H9 (cell line): ENCODE measurements at regions not wholly inside any gene's neighbourhood (a gene's known extent, or its start where the extent isn't known, plus 50 kb on each side); places are given as distances from the start of the nearest gene placed in this dataset.

Source experiments
- DNase-seq: peaks from one replicate; pipeline ENCODE4 v3.0.0-alpha.2; 2017
- H2AFZ ChIP-seq: one replicate; pipeline ENCODE4 v1.6.1; 2013; ENCODE audit warnings: mild to moderate bottlenecking, low read length, control low read depth, moderate library complexity
- H2AK5ac ChIP-seq: 2 replicates; pipeline ENCODE4 v1.6.1; 2013; ENCODE audit warnings: low read length, control low read depth, mixed read lengths; ENCODE audit not compliant: insufficient read length
- H2BK120ac ChIP-seq: one replicate; pipeline ENCODE4 v1.6.1; 2013; ENCODE audit warnings: low read depth, mild to moderate bottlenecking, low read length, control low read depth, inconsistent platforms; ENCODE audit not compliant: poor library complexity, severe bottlenecking
- H2BK12ac ChIP-seq: 2 replicates; pipeline ENCODE4 v1.6.1; 2013; ENCODE audit warnings: low read length, control low read depth, mixed read lengths, low read depth; ENCODE audit not compliant: insufficient read length
- H2BK15ac ChIP-seq: 2 replicates; pipeline ENCODE4 v1.6.1; 2013; ENCODE audit warnings: low read depth, low read length, control low read depth
- H2BK20ac ChIP-seq: one replicate; pipeline ENCODE4 v1.6.1; 2013; ENCODE audit warnings: low read depth, mild to moderate bottlenecking, low read length, control low read depth, inconsistent platforms; ENCODE audit not compliant: poor library complexity, severe bottlenecking
- H2BK5ac ChIP-seq: 2 replicates; pipeline ENCODE4 v1.6.1; 2013; ENCODE audit warnings: low read length, control low read depth, mixed read lengths; ENCODE audit not compliant: insufficient read length
- H3K14ac ChIP-seq: 2 replicates; pipeline ENCODE4 v1.6.1; 2013; ENCODE audit warnings: low read length, control low read depth; ENCODE audit not compliant: insufficient read depth
- H3K18ac ChIP-seq: 2 replicates; pipeline ENCODE4 v1.6.1; 2013; ENCODE audit warnings: low read depth, mild to moderate bottlenecking, mixed read lengths, low read length, control low read depth; ENCODE audit not compliant: insufficient read length
- H3K23ac ChIP-seq: 2 replicates; pipeline ENCODE4 v1.6.1; 2013; ENCODE audit warnings: low read length, control low read depth, mixed read lengths, low read depth; ENCODE audit not compliant: insufficient read length
- H3K23me2 ChIP-seq: 2 replicates; pipeline ENCODE4 v1.6.1; 2013; ENCODE audit warnings: low read depth, mild to moderate bottlenecking, mixed read lengths, low read length, control low read depth; ENCODE audit not compliant: insufficient read length, poor library complexity, severe bottlenecking
- H3K27ac ChIP-seq: 2 replicates; pipeline ENCODE4 v1.5.1; 2013; ENCODE audit warnings: low read length, control low read depth, mixed read lengths, low read depth; ENCODE audit not compliant: insufficient read length
- H3K27me3 ChIP-seq: 2 replicates; pipeline ENCODE4 v1.6.1; 2013; ENCODE audit warnings: low read length, control low read depth, inconsistent platforms; ENCODE audit not compliant: insufficient read depth
- H3K4ac ChIP-seq: 2 replicates; pipeline ENCODE4 v1.6.1; 2013; ENCODE audit warnings: low read depth, mild to moderate bottlenecking, control low read depth, inconsistent platforms, low read length, moderate library complexity
- H3K4me1 ChIP-seq: 2 replicates; pipeline ENCODE4 v1.6.1; 2013; ENCODE audit warnings: low read length, control low read depth, inconsistent platforms; ENCODE audit not compliant: insufficient read depth
- H3K4me2 ChIP-seq: 2 replicates; pipeline ENCODE4 v1.6.1; 2013; ENCODE audit warnings: low read length, control low read depth, mixed read lengths; ENCODE audit not compliant: insufficient read length, insufficient read depth
- H3K56ac ChIP-seq: 2 replicates; pipeline ENCODE4 v1.6.1; 2013; ENCODE audit warnings: low read depth, mild to moderate bottlenecking, mixed read lengths, low read length, control low read depth; ENCODE audit not compliant: insufficient read length
- H3K79me1 ChIP-seq: 2 replicates; pipeline ENCODE4 v1.6.1; 2013; ENCODE audit warnings: low read depth, mild to moderate bottlenecking, moderate library complexity, low read length, control low read depth, inconsistent platforms; ENCODE audit not compliant: insufficient read depth, poor library complexity, severe bottlenecking
- H3K79me2 ChIP-seq: 2 replicates; pipeline ENCODE4 v1.6.1; 2013; ENCODE audit warnings: low read length, control low read depth, inconsistent platforms; ENCODE audit not compliant: insufficient read depth
- H3K9ac ChIP-seq: 2 replicates; pipeline ENCODE4 v1.6.1; 2013; ENCODE audit warnings: low read length, control low read depth, mixed read lengths; ENCODE audit not compliant: insufficient read length; ENCODE audit errors: extremely low read depth
- H3K9me3 ChIP-seq: one replicate; pipeline ENCODE4 v1.6.1; 2013; ENCODE audit warnings: low read depth, low read length, inconsistent platforms; ENCODE audit not compliant: control insufficient read depth
- H3T11ph ChIP-seq: one replicate; pipeline ENCODE4 v1.6.1; 2013; ENCODE audit warnings: mild to moderate bottlenecking, low read length, control low read depth, inconsistent platforms
- H4K20me1 ChIP-seq: one replicate; pipeline ENCODE4 v1.6.1; 2013; ENCODE audit not compliant: control insufficient read depth, insufficient read length, insufficient read depth
- H4K5ac ChIP-seq: 2 replicates; pipeline ENCODE4 v1.6.1; 2013; ENCODE audit warnings: low read depth, mild to moderate bottlenecking, mixed read lengths, low read length, control low read depth; ENCODE audit not compliant: insufficient read length
- H4K8ac ChIP-seq: replicated peaks from 2 replicates; pipeline ENCODE4 v1.6.1; 2013; ENCODE audit warnings: low read length, control low read depth, mixed read lengths, low read depth; ENCODE audit not compliant: insufficient read length
- H4K91ac ChIP-seq: 2 replicates; pipeline ENCODE4 v1.6.1; 2013; ENCODE audit warnings: low read depth, mild to moderate bottlenecking, moderate library complexity, mixed read lengths, low read length, control low read depth; ENCODE audit not compliant: insufficient read length
- H3K27ac Mint-ChIP-seq, 3 experiments: 2 replicates in 2 of 3; 3 replicates in 1 of 3; pipeline ENCODE4 v1.8.0; 2020 to 2021; ENCODE audit warnings: mixed read lengths in 3 of 3, mild to moderate bottlenecking in 1 of 3, moderate library complexity in 1 of 3
- H3K27me3 Mint-ChIP-seq: 2 replicates; pipeline ENCODE4 v1.8.0; 2021; ENCODE audit warnings: low read depth, mild to moderate bottlenecking, moderate library complexity, mixed read lengths
- H3K36me3 Mint-ChIP-seq, 3 experiments: 2 replicates in 2 of 3; 3 replicates in 1 of 3; pipeline ENCODE4 v1.8.0; 2020 to 2021; ENCODE audit warnings: low read depth in 3 of 3, mixed read lengths in 3 of 3; ENCODE audit not compliant: insufficient read depth in 1 of 3
- H3K4me1 Mint-ChIP-seq, 2 experiments: 2 replicates each; pipeline ENCODE4 v1.8.0; 2020; ENCODE audit warnings: mixed read lengths in 2 of 2
- H3K4me3 Mint-ChIP-seq, 2 experiments: 2 replicates in 1 of 2; 3 replicates in 1 of 2; pipeline ENCODE4 v1.8.0; 2020 to 2021; ENCODE audit warnings: mild to moderate bottlenecking in 2 of 2, mixed read lengths in 2 of 2, moderate library complexity in 1 of 2
- H3K9me3 Mint-ChIP-seq, 2 experiments: 2 replicates in 1 of 2; 3 replicates in 1 of 2; pipeline ENCODE4 v1.8.0; 2020; ENCODE audit warnings: mild to moderate bottlenecking in 2 of 2, mixed read lengths in 2 of 2, moderate library complexity in 1 of 2
- WGBS: extraction: QIAGEN DNeasy Blood & Tissue Kit; methylation state at CpG from one replicate; pipeline ENCODE4 v1.1.7; 2013; ENCODE audit warnings: missing lambda C conversion rate, low lambda C conversion rate, mixed read lengths; ENCODE audit not compliant: insufficient read length; ENCODE audit errors: extremely low coverage; 5-methylcytosine and 5-hydroxymethylcytosine counted together
- TF ChIP-seq, protein P1 (sequence below): fragments of 200-600 bp; sonication (generic); conservative IDR thresholded peaks from 3 replicates; pipeline ENCODE4 v1.8.0; 2021; ENCODE audit warnings: antibody characterized with exemption, mild to moderate bottlenecking

DNA sequence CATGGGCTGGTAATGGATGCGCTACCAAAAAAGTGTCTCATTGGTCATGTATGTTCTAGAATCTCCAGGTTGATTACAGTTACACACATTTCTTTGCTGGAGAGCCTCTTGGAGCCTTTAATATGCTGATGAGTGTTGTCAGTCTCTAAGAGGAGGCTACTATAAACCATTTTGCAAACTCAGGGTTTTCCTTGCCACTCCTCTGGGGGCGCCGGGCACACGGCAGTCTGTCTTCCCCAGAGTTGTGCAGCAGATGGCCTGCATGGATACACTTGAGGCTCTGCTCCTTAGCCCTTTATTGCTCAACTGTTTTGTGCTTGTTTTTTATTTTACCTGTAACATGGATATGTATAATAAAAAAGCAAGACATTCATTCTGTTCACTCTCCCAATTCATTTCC is 196.5 kb downstream of the ACTR3B start:
- Histone ChIP-seq H3K18ac (no peak overlapping the region), H3K14ac (no peak overlapping the region), H3T11ph (no peak overlapping the region), H3K9me3 (no peaks in the 10 kb centered on the region), H2BK5ac (no peak overlapping the region), H3K56ac (no peak overlapping the region), H2BK12ac (no peak overlapping the region), H3K27me3 (no peaks in the 10 kb centered on the region), H2BK120ac (no peak overlapping the region), H2AK5ac (no peak overlapping the region), H3K4ac (no peak overlapping the region), H3K79me2 (no peaks in the 10 kb centered on the region), H3K23me2 (no peaks in the 10 kb centered on the region), H3K27ac (no peak overlapping the region), H3K79me1 (no peaks in the 10 kb centered on the region), H4K20me1 (no peaks in the 10 kb centered on the region), H2BK20ac (no peak overlapping the region), H2BK15ac (no peak overlapping the region), H3K4me1 (no peaks in the 10 kb centered on the region; the same call in 1 of the 2 replicates), H3K4me2 (no peak overlapping the region), H4K8ac (no peak overlapping the region), H3K23ac (no peak overlapping the region), H2AFZ (no peak overlapping the region), H3K9ac (no peak overlapping the region), H4K5ac (no peak overlapping the region), H4K91ac (no peak overlapping the region)
- peak; percentile 52 for DNase-seq
- Mint-ChIP-seq H3K27ac (no peak overlapping the region), H3K27me3 (no peaks in the 10 kb centered on the region), H3K4me1 (peaks cover 15 to 19% of the 10 kb centered on the region in 2 experiments), H3K4me3 (no peak overlapping the region), H3K9me3 (peaks cover 8 to 12% of the 10 kb centered on the region in 2 experiments), H3K36me3 (peaks cover 6 to 13% (median 8%) of the 10 kb centered on the region in 3 experiments)
- no CpG with 5 or more reads among the region's 4 CpGs for WGBS
- TF ChIP-seq, protein P1, sequence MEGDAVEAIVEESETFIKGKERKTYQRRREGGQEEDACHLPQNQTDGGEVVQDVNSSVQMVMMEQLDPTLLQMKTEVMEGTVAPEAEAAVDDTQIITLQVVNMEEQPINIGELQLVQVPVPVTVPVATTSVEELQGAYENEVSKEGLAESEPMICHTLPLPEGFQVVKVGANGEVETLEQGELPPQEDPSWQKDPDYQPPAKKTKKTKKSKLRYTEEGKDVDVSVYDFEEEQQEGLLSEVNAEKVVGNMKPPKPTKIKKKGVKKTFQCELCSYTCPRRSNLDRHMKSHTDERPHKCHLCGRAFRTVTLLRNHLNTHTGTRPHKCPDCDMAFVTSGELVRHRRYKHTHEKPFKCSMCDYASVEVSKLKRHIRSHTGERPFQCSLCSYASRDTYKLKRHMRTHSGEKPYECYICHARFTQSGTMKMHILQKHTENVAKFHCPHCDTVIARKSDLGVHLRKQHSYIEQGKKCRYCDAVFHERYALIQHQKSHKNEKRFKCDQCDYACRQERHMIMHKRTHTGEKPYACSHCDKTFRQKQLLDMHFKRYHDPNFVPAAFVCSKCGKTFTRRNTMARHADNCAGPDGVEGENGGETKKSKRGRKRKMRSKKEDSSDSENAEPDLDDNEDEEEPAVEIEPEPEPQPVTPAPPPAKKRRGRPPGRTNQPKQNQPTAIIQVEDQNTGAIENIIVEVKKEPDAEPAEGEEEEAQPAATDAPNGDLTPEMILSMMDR: peak; percentile 59
